IMR-90 (cell line): ENCODE measurements at regions not wholly inside any gene's neighbourhood (a gene's known extent, or its start where the extent isn't known, plus 50 kb on each side); places are given as distances from the start of the nearest gene placed in this dataset.

ENCODE experiments used
- ATAC-seq: fragments of 200-7000 bp; cut with Tn5 transposase; 2 replicates; pipeline ENCODE4 v1.9.1; 2020; ENCODE audit warnings: low read depth, mild to moderate bottlenecking, moderate library complexity
- BruUV-seq: library from RNA; stranded (reverse); fragments of 400-500 nt; replicated peaks from 2 replicates; lab custom pipeline; 2021; lab: Mats Ljungman, UMichigan
- CTCF ChIA-PET: fragments of 300-600 bp; formaldehyde crosslinking; extraction: SDS; loops from one replicate; lab custom pipeline; 2021; ENCODE audit warnings: antibody characterized with exemption; lab: Yijun Ruan, JAX
- POLR2A ChIA-PET: fragments of 300-600 bp; sonication (Branson Sonifier 250); formaldehyde crosslinking; loops from one replicate; lab custom pipeline; 2022; ENCODE audit warnings: antibody characterized with exemption; ENCODE audit not compliant: unreplicated experiment; lab: Charles Lee
- DNase-seq: peaks from one replicate; pipeline ENCODE4 v3.0.0; 2013
- H2AFZ ChIP-seq: replicated peaks from 2 replicates; pipeline ENCODE3; 2013; ENCODE audit warnings: low read length, mild to moderate bottlenecking; ENCODE audit not compliant: poor library complexity
- H2AK5ac ChIP-seq: 2 replicates; pipeline ENCODE4 v1.6.1; 2013; ENCODE audit warnings: low read depth, low read length, inconsistent platforms
- H2AK9ac ChIP-seq: replicated peaks from 2 replicates; pipeline ENCODE3; 2013; ENCODE audit warnings: mild to moderate bottlenecking, low read depth, low read length, moderate library complexity; ENCODE audit not compliant: poor library complexity
- H2BK120ac ChIP-seq: 2 replicates; pipeline ENCODE4 v1.6.1; 2013; ENCODE audit warnings: low read depth, low read length, inconsistent platforms
- H2BK15ac ChIP-seq: 3 replicates; pipeline ENCODE4 v1.6.1; 2013; ENCODE audit warnings: low read depth, low read length, inconsistent platforms
- H2BK20ac ChIP-seq: 2 replicates; pipeline ENCODE4 v1.6.1; 2013; ENCODE audit warnings: low read depth, mild to moderate bottlenecking, inconsistent platforms, low read length, moderate library complexity
- H2BK5ac ChIP-seq: 2 replicates; pipeline ENCODE4 v1.6.1; 2013; ENCODE audit warnings: mild to moderate bottlenecking, low read depth, low read length, inconsistent platforms; ENCODE audit not compliant: poor library complexity, severe bottlenecking
- H3K14ac ChIP-seq: replicated peaks from 2 replicates; pipeline ENCODE4 v1.6.1; 2013; ENCODE audit warnings: low read depth, low read length, inconsistent platforms
- H3K18ac ChIP-seq: 2 replicates; pipeline ENCODE4 v1.6.1; 2013; ENCODE audit warnings: low read depth, low read length, control low read depth
- H3K23ac ChIP-seq: 2 replicates; pipeline ENCODE4 v1.6.1; 2013; ENCODE audit warnings: low read depth, low read length, inconsistent platforms
- H3K27ac ChIP-seq: 2 replicates; pipeline ENCODE4 v1.5.1; 2013; ENCODE audit warnings: mild to moderate bottlenecking, control low read depth, low read length; ENCODE audit not compliant: insufficient read depth
- H3K27me3 ChIP-seq: 2 replicates; pipeline ENCODE4 v1.6.1; 2013; ENCODE audit warnings: low read length; ENCODE audit not compliant: control insufficient read depth, insufficient read depth
- H3K36me3 ChIP-seq: 2 replicates; pipeline ENCODE4 v1.6.1; 2013; ENCODE audit warnings: low read length, mixed read lengths; ENCODE audit not compliant: control insufficient read depth, insufficient read depth
- H3K4ac ChIP-seq: 2 replicates; pipeline ENCODE4 v1.6.1; 2013; ENCODE audit warnings: low read depth, low read length, inconsistent platforms
- H3K4me1 ChIP-seq: 2 replicates; pipeline ENCODE4 v1.6.1; 2013; ENCODE audit warnings: low read length, mixed read lengths; ENCODE audit not compliant: control insufficient read depth, insufficient read depth
- H3K4me2 ChIP-seq: 2 replicates; pipeline ENCODE4 v1.6.1; 2013; ENCODE audit warnings: low read depth, mild to moderate bottlenecking, control low read depth, low read length, moderate library complexity
- H3K4me3 ChIP-seq: 2 replicates; pipeline ENCODE4 v1.5.1; 2013; ENCODE audit warnings: low read depth, mild to moderate bottlenecking, control low read depth, low read length, moderate library complexity; ENCODE audit not compliant: insufficient read depth
- H3K56ac ChIP-seq: 2 replicates; pipeline ENCODE4 v1.6.1; 2013; ENCODE audit warnings: low read length, inconsistent platforms; ENCODE audit not compliant: insufficient read depth; ENCODE audit errors: extremely low read depth
- H3K79me1 ChIP-seq, 2 experiments: 2 replicates each; pipeline ENCODE4 v1.6.1; 2013; ENCODE audit warnings: low read length in 2 of 2, inconsistent platforms in 1 of 2, low read depth in 1 of 2
- H3K9ac ChIP-seq: 2 replicates; pipeline ENCODE4 v1.6.1; 2013; ENCODE audit warnings: low read depth, low read length, control low read depth
- H3K9me1 ChIP-seq: 2 replicates; pipeline ENCODE4 v1.6.1; 2013; ENCODE audit warnings: low read length, inconsistent platforms; ENCODE audit not compliant: insufficient read depth
- H3K9me3 ChIP-seq: 2 replicates; pipeline ENCODE4 v1.6.1; 2013; ENCODE audit warnings: low read length; ENCODE audit not compliant: control insufficient read depth, insufficient read depth
- H4K20me1 ChIP-seq: 2 replicates; pipeline ENCODE4 v1.6.1; 2013; ENCODE audit warnings: low read length, inconsistent platforms; ENCODE audit not compliant: insufficient read depth
- H4K5ac ChIP-seq: 2 replicates; pipeline ENCODE4 v1.6.1; 2013; ENCODE audit warnings: mild to moderate bottlenecking, low read depth, low read length, control low read depth
- H4K8ac ChIP-seq, 2 experiments: 2 replicates each; pipeline ENCODE4 v1.6.1; 2013; ENCODE audit warnings: low read depth in 2 of 2, low read length in 2 of 2, control low read depth in 1 of 2, inconsistent platforms in 1 of 2
- H4K91ac ChIP-seq: 2 replicates; pipeline ENCODE4 v1.6.1; 2013; ENCODE audit warnings: low read depth, low read length, inconsistent platforms; ENCODE audit not compliant: insufficient read depth
- CEBPB ChIP-seq: IDR thresholded peaks from 2 replicates; pipeline ENCODE4 v1.6.1; 2012; ENCODE audit warnings: low read depth, low read length, improper control_type of control experiment
- FOS ChIP-seq: fragments of 150-350 bp; IDR thresholded peaks from 2 replicates; pipeline ENCODE4 v1.6.1; 2016; ENCODE audit warnings: low read depth, low read length
- MAZ ChIP-seq: IDR thresholded peaks from 2 replicates; pipeline ENCODE4 v1.6.1; 2012; ENCODE audit warnings: low read depth, mild to moderate bottlenecking, low read length, improper control_type of control experiment, moderate library complexity, borderline replicate concordance
- WGBS, 2 experiments: methylation state at CpG; one replicate each; pipeline versions ENCODE4 v1.1.5 to v1.1.7; 2013; ENCODE audit warnings: missing lambda C conversion rate in 2 of 2; ENCODE audit not compliant: insufficient read length in 1 of 2; ENCODE audit errors: extremely low coverage in 2 of 2; 5-methylcytosine and 5-hydroxymethylcytosine counted together
- dilution Hi-C: fragments of 300-500 bp; cut with HindIII; formaldehyde crosslinking; loops from one replicate; pipeline ENCODE4 v1.14.3; 2018; ENCODE audit warnings: low sequenced_read_pairs; ENCODE audit not compliant: unreplicated experiment
- in situ Hi-C: fragments of 300-500 bp; cut with MboI; formaldehyde crosslinking; loops from 3 replicates; pipeline ENCODE4 v1.14.3; 2019; ENCODE audit warnings: low sequenced_read_pairs, inconsistent platforms, mixed read lengths
- intact Hi-C: fragments of 100-400 bp; cut with micrococcal nuclease; formaldehyde crosslinking; loops from 2 replicates; pipeline ENCODE4 v1.10.0; 2022
- TF ChIP-seq, protein P1 (sequence below): fragments of 150-350 bp; IDR thresholded peaks from 2 replicates; pipeline ENCODE4 v1.6.1; 2017; ENCODE audit warnings: mild to moderate bottlenecking, antibody characterized with exemption, low read length, low read depth

DNA sequence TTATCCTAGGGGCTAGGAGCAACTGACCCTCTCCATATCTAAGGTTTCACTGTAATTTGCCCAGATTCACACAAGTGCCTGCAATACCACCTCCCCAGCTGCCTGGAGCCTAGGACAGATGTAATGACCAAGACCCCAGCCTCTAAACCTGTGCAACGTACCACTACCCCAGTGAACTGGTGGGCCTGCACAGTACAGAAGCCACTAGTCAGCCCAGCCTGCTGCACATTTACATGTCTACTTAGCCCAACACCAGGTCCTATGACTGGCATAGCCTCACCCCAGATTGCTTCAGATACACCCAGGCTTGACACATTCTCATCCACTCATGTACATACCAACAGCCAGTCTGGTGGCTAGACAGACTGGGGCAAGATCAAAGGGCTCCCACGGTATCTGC, 1336.6 kb downstream of the BRINP3 start:
- POLR2A ChIA-PET = no interaction called here
- CTCF ChIA-PET = interaction anchor here (0.6 kb wide), 1 partner anchor 11 kb away, joined by 3 read pairs; no protein-coding TSS in a partner anchor

More for the DNA sequence above, 1336.6 kb downstream of the BRINP3 start:
- H3K18ac ChIP-seq = no peak overlapping the region
- no peak overlapping the region for H2BK15ac ChIP-seq
- no peak overlapping the region for H3K56ac ChIP-seq
- no peaks in the 10 kb centered on the region for H3K79me1 ChIP-seq
- H3K9me1 ChIP-seq = no peaks in the 10 kb centered on the region
- no peak overlapping the region for H3K14ac ChIP-seq
- H3K23ac ChIP-seq = no peak overlapping the region
- no peaks in the 10 kb centered on the region for H3K27me3 ChIP-seq
- H3K4me2 ChIP-seq = no peak overlapping the region
- no peak overlapping the region for H2BK120ac ChIP-seq
- in situ Hi-C loops = no loop called here
- no peak overlapping the region for H2AFZ ChIP-seq
- no peaks in the 10 kb centered on the region for H4K20me1 ChIP-seq
- H3K4me1 ChIP-seq = no peaks in the 10 kb centered on the region
- no peak overlapping the region for H2BK5ac ChIP-seq
- dilution Hi-C loops = no loop called here
- BruUV-seq = no TSS peak
- 80% methylated on average over 1 of the region's 2 CpGs; no CpG with 5 or more reads in 1 of the 2 experiments for WGBS, 2 experiments
- no peak overlapping the region for H4K8ac ChIP-seq
- no peak overlapping the region for H4K5ac ChIP-seq
- no peak overlapping the region for H2AK5ac ChIP-seq
- no peak overlapping the region for H3K27ac ChIP-seq
- no peak overlapping the region for H2AK9ac ChIP-seq
- no peaks in the 10 kb centered on the region for H3K36me3 ChIP-seq
- no peak overlapping the region for H4K91ac ChIP-seq
- peaks cover 8% of the 10 kb centered on the region; the same call in 1 of the 2 replicates for H3K9me3 ChIP-seq
- H3K9ac ChIP-seq = no peak overlapping the region
- no peak overlapping the region for H3K4ac ChIP-seq
- DNase-seq (no peak), ATAC-seq (no peak)
- no peak overlapping the region for H3K4me3 ChIP-seq
- TF ChIP-seq, protein P1, sequence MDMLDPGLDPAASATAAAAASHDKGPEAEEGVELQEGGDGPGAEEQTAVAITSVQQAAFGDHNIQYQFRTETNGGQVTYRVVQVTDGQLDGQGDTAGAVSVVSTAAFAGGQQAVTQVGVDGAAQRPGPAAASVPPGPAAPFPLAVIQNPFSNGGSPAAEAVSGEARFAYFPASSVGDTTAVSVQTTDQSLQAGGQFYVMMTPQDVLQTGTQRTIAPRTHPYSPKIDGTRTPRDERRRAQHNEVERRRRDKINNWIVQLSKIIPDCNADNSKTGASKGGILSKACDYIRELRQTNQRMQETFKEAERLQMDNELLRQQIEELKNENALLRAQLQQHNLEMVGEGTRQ = no peak
- TF ChIP-seq FOS (no peak), CEBPB (no peak), MAZ (no peak)
- H2BK20ac ChIP-seq = no peak overlapping the region
- intact Hi-C loops = no loop called here
